Astrocyte (in vitro differentiated cells and primary cell): ENCODE measurements at regions not wholly inside any gene's neighbourhood (a gene's known extent, or its start where the extent isn't known, plus 50 kb on each side); places are given as distances from the start of the nearest gene placed in this dataset.

Source experiments
- DNase-seq: peaks from one replicate; pipeline ENCODE4 v3.0.0-alpha.2; 2010; ENCODE audit warnings: low read depth
- FAIRE-seq: peaks from 2 replicates; lab custom pipeline; 2011; peaks lifted over from hg19 to GRCh38; lab: Jason Lieb, UNC
- H2AFZ ChIP-seq: 2 replicates; pipeline ENCODE4 v1.6.0; 2012; ENCODE audit warnings: low read depth, low read length, inconsistent platforms
- H3K27ac ChIP-seq: 2 replicates; pipeline ENCODE4 v1.5.1; 2011; ENCODE audit warnings: low read depth, low read length, inconsistent platforms
- H3K27me3 ChIP-seq: 2 replicates; pipeline ENCODE4 v1.6.0; 2011; ENCODE audit warnings: low read length, inconsistent platforms; ENCODE audit not compliant: insufficient read depth
- H3K36me3 ChIP-seq: 2 replicates; pipeline ENCODE4 v1.5.1; 2011; ENCODE audit warnings: low read length, inconsistent platforms; ENCODE audit not compliant: insufficient read depth
- H3K4me1 ChIP-seq: 2 replicates; pipeline ENCODE4 v1.5.1; 2011; ENCODE audit warnings: low read length, inconsistent platforms; ENCODE audit not compliant: insufficient read depth
- H3K4me2 ChIP-seq: 2 replicates; pipeline ENCODE4 v1.6.0; 2012; ENCODE audit warnings: low read length, inconsistent platforms
- H3K4me3 ChIP-seq: 2 replicates; pipeline ENCODE4 v1.5.1; 2011; ENCODE audit warnings: low read depth, mild to moderate bottlenecking, low read length, inconsistent platforms; ENCODE audit not compliant: insufficient read depth
- H3K79me2 ChIP-seq: 2 replicates; pipeline ENCODE4 v1.6.0; 2012; ENCODE audit warnings: mild to moderate bottlenecking, low read length, inconsistent platforms; ENCODE audit not compliant: insufficient read depth
- H3K9ac ChIP-seq: 2 replicates; pipeline ENCODE4 v1.6.0; 2012; ENCODE audit warnings: mild to moderate bottlenecking, low read length, inconsistent platforms
- H3K9me3 ChIP-seq: 2 replicates; pipeline ENCODE4 v1.5.1; 2012; ENCODE audit warnings: low read depth, mild to moderate bottlenecking, low read length, inconsistent platforms; ENCODE audit not compliant: insufficient read depth
- H4K20me1 ChIP-seq: 2 replicates; pipeline ENCODE4 v1.6.0; 2012; ENCODE audit warnings: low read length, inconsistent platforms; ENCODE audit not compliant: insufficient read depth
- H3K27ac Mint-ChIP-seq: one replicate; pipeline ENCODE4 v1.8.0; 2021; ENCODE audit warnings: mild to moderate bottlenecking, mixed read lengths; ENCODE audit not compliant: unreplicated experiment
- H3K27me3 Mint-ChIP-seq: one replicate; pipeline ENCODE4 v1.8.0; 2021; ENCODE audit warnings: low read depth, mixed read lengths; ENCODE audit not compliant: unreplicated experiment
- H3K36me3 Mint-ChIP-seq: one replicate; pipeline ENCODE4 v1.8.0; 2021; ENCODE audit warnings: low read depth, mixed read lengths; ENCODE audit not compliant: unreplicated experiment
- H3K4me1 Mint-ChIP-seq: one replicate; pipeline ENCODE4 v1.8.0; 2021; ENCODE audit warnings: low read depth, mixed read lengths; ENCODE audit not compliant: unreplicated experiment
- H3K4me3 Mint-ChIP-seq: one replicate; pipeline ENCODE4 v1.8.0; 2021; ENCODE audit warnings: mild to moderate bottlenecking, moderate library complexity, mixed read lengths; ENCODE audit not compliant: unreplicated experiment
- H3K9me3 Mint-ChIP-seq: one replicate; pipeline ENCODE4 v1.8.0; 2021; ENCODE audit warnings: mild to moderate bottlenecking, mixed read lengths; ENCODE audit not compliant: unreplicated experiment
- EZH2 ChIP-seq: IDR thresholded peaks from 2 replicates; pipeline ENCODE4 v1.6.1; 2012; ENCODE audit warnings: mild to moderate bottlenecking, low read length, inconsistent platforms; ENCODE audit not compliant: insufficient read depth
- TF ChIP-seq, protein P1 (sequence below): IDR thresholded peaks from 2 replicates; pipeline ENCODE4 v1.5.1; 2011; ENCODE audit warnings: low read depth, mild to moderate bottlenecking, inconsistent platforms, low read length, moderate library complexity; ENCODE audit not compliant: insufficient read depth

DNA sequence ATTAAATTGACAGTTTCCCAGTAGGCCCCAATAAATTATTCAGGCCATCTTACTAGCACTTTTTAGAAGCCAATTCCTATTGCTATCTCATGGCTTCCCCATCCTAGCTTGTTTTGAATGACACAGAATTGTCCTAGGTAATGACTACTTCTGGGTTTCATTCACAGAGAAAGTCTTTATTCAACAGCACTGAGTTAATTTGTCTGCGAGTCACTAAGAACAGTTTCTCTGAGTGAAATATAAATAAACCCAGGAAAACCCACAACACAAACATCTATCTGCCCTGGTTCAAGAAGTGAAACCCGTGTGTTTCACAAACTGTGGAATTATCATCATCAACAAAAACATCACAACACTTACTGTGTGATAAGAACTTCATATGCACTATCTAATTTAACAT, 1366.8 kb downstream of the EPHA7 start:
- no peak overlapping the region for H3K27ac ChIP-seq
- Mint-ChIP-seq H3K27ac (no peak overlapping the region), H3K9me3 (no peaks in the 10 kb centered on the region), H3K27me3 (no peaks in the 10 kb centered on the region), H3K4me3 (no peak overlapping the region), H3K4me1 (no peaks in the 10 kb centered on the region), H3K36me3 (no peaks in the 10 kb centered on the region)
- no peaks in the 10 kb centered on the region for H4K20me1 ChIP-seq
- no peak overlapping the region for H3K4me3 ChIP-seq
- no peaks in the 10 kb centered on the region for H3K9me3 ChIP-seq
- H2AFZ ChIP-seq: no peak overlapping the region
- DNase-seq: no peak
- H3K27me3 ChIP-seq: no peaks in the 10 kb centered on the region
- FAIRE-seq: no peak
- TF ChIP-seq EZH2: no peak
- TF ChIP-seq, protein P1, sequence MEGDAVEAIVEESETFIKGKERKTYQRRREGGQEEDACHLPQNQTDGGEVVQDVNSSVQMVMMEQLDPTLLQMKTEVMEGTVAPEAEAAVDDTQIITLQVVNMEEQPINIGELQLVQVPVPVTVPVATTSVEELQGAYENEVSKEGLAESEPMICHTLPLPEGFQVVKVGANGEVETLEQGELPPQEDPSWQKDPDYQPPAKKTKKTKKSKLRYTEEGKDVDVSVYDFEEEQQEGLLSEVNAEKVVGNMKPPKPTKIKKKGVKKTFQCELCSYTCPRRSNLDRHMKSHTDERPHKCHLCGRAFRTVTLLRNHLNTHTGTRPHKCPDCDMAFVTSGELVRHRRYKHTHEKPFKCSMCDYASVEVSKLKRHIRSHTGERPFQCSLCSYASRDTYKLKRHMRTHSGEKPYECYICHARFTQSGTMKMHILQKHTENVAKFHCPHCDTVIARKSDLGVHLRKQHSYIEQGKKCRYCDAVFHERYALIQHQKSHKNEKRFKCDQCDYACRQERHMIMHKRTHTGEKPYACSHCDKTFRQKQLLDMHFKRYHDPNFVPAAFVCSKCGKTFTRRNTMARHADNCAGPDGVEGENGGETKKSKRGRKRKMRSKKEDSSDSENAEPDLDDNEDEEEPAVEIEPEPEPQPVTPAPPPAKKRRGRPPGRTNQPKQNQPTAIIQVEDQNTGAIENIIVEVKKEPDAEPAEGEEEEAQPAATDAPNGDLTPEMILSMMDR: no peak
- no peaks in the 10 kb centered on the region for H3K36me3 ChIP-seq
- H3K4me2 ChIP-seq: no peak overlapping the region
- H3K9ac ChIP-seq: no peak overlapping the region
- no peaks in the 10 kb centered on the region for H3K79me2 ChIP-seq
- H3K4me1 ChIP-seq: peaks cover 2% of the 10 kb centered on the region

DNA sequence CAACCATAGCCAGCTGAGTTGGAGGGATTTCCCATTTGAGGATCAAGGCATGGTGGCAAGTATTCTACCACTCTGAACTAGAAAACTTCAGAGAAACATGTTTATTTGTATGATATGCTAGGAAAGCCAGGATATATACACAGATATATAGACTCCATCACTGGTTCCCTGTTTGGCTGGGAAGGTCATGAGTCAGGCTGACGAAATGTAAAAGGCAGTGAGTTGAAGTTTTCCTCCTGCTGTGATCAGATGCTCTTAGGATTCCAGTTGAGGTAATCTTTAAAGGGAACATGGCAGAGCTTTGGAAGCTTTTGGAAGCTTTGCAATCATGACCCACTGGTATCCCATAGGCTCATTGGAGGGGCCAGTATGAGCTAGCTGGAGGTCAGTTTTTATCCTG, 1369.1 kb downstream of the EPHA7 start:
- Histone ChIP-seq H2AFZ (no peak overlapping the region), H3K79me2 (no peaks in the 10 kb centered on the region), H3K4me3 (no peak overlapping the region), H3K4me1 (peaks cover 2% of the 10 kb centered on the region), H3K27me3 (no peaks in the 10 kb centered on the region), H3K27ac (no peak overlapping the region), H4K20me1 (no peaks in the 10 kb centered on the region), H3K36me3 (no peaks in the 10 kb centered on the region), H3K4me2 (no peak overlapping the region), H3K9ac (no peak overlapping the region), H3K9me3 (no peaks in the 10 kb centered on the region)
- no peak for TF ChIP-seq EZH2
- TF ChIP-seq, protein P1: no peak
- Mint-ChIP-seq H3K4me3 (no peak overlapping the region), H3K4me1 (no peaks in the 10 kb centered on the region), H3K9me3 (no peaks in the 10 kb centered on the region), H3K27me3 (no peaks in the 10 kb centered on the region), H3K27ac (no peak overlapping the region), H3K36me3 (no peaks in the 10 kb centered on the region)
- FAIRE-seq: no peak
- no peak for DNase-seq

DNA sequence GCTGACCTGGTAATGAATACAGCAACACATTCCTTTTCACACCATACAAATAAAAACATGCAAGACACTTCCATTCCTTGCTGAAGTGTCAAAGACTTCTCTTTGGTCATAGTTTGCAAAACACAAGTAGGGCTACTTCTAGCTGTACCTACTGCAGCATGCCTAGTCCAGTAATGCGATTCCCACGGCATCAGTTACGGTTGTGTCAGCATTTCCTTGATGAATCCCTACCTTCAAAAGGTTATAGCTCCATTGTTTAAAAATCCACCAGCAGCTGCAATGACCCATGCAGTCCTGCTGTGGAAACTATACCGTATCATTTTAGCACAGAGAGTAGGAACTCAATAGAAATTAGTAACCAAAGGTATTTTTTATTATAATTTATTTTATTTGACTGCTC, 1371.5 kb downstream of the EPHA7 start:
- peaks cover 2% of the 10 kb centered on the region for H3K4me1 ChIP-seq
- no peak overlapping the region for H3K4me2 ChIP-seq

More for the DNA sequence above, 1371.5 kb downstream of the EPHA7 start:
- no peaks in the 10 kb centered on the region for H3K36me3 ChIP-seq
- H3K27me3 ChIP-seq: no peaks in the 10 kb centered on the region
- no peak overlapping the region for H3K4me3 ChIP-seq
- H3K27ac ChIP-seq: no peak overlapping the region
- H2AFZ ChIP-seq: no peak overlapping the region
- H3K79me2 ChIP-seq: no peaks in the 10 kb centered on the region
- no peaks in the 10 kb centered on the region for H3K27me3 Mint-ChIP-seq
- H3K9ac ChIP-seq: no peak overlapping the region
- FAIRE-seq (no peak), DNase-seq (no peak)
- H3K9me3 ChIP-seq: no peaks in the 10 kb centered on the region
- no peaks in the 10 kb centered on the region for H3K9me3 Mint-ChIP-seq
- H4K20me1 ChIP-seq: no peaks in the 10 kb centered on the region
- TF ChIP-seq EZH2: no peak
- TF ChIP-seq, protein P1: no peak
- H3K36me3 Mint-ChIP-seq: no peaks in the 10 kb centered on the region
- H3K4me3 Mint-ChIP-seq: no peak overlapping the region
- H3K4me1 Mint-ChIP-seq: no peaks in the 10 kb centered on the region
- H3K27ac Mint-ChIP-seq: no peak overlapping the region
